ENCODE measurements at regions not wholly inside any gene's neighbourhood (a gene's known extent, or its start where the extent isn't known, plus 50 kb on each side); places are given as distances from the start of the nearest gene placed in this dataset.

DNA sequence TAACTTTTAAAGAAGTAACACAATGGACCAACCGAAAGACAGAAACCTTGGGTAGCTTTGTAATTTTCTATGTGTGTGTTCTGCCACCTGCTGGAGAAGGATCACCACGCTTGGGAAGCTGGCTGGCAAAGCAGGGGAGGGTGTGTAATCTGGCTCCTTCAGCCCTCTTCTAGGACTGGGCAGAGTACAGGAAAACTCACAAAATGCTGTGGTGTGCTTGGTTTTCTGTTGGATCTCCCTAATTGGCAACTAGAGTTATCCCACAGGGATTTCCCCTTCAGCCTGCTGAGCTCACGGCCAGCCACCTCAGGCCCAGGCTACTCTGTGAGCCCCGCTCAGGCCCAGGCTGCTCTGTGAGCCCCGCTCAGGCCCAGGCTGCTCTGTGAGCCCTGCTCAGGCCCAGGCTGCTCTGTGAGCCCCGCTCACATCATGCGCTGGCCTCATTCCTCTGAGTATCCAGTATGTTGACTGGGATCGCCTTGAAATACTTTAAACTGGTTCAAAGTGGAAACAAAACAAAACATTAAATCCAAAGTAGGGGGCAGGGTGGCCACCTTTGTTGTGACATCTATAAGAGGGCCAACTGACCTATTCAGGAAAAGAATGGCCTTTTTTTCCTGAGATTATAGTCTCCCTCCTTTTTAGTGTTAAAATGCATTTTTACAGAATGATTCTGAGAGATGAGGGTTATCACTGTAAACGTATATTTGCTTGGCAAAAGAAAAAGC lies 52.0 kb upstream of the RNU6-8 start:
- peak; percentile 70 for DNase-seq

DNA sequence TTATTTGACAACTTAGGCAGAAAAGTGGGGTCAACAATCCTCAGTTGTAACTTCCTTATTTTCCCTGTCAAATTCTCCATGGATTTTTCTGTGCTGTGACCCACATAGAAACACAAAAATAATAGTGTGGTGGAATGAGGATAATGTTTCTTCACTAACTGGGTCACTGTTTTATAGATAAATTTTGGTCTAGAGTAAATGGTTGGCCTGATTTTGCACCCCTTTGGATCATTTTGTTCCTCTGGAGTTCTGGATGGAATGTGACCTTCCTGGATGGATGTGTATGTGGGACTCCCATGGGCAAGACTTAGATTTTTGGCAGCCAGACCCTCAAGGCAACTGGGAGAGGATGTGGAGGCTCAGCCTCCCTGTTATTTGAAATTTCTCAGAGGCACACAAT lies 52.7 kb upstream of the RNU6-8 start:
- no peak for DNase-seq

DNA sequence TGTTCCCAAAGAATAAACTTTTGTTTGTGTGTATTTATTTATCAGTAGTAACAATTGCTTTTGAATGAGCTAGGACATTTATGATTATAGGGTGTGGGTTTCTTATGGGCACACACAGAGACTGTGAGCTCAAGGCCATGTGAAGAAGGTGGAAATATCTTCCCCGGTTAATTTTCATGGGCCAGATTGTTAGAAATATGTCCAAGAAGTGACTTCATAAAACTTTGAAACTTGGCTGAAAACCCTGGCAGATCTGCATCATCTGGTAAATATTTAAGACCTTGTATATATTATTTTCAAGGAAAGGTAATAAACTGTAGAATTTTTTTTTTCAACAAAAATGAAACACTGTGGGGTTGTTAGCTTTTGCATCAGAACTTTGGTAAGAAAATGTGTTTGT lies 53.5 kb upstream of the RNU6-8 start:
- DNase-seq = no peak

DNA sequence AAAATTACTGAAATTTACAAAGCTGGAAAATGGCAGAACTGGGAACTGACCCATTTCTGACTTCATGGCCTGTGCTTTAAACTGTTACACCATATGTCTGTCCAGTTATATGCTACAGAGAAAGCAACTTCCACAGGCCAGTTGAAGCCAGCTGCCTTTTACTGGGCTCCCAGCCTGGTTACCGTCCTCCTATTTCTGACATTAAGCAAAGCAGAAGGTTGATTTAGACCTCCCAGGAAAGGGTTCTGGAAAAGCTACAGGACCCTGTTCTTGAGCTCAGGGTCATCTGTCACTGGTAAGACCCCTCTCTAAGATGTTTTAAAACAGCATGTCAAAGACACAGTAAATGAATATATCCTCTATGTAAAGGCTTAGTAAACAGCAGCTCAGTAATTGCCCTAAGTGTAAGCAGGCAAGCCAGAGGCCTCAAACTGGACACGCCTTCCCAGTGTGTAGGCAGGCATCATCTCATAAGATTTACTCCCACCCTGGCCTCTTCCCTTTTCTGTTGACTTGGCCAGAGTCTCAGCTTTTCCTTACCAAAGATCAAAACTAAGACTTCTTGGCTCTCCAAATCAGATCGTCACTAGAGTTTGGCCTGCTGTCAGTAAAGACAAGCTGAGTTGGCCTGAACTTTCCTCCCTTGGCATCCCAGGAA lies 55.4 kb upstream of the RNU6-8 start:
- DNase-seq = no peak

DNA sequence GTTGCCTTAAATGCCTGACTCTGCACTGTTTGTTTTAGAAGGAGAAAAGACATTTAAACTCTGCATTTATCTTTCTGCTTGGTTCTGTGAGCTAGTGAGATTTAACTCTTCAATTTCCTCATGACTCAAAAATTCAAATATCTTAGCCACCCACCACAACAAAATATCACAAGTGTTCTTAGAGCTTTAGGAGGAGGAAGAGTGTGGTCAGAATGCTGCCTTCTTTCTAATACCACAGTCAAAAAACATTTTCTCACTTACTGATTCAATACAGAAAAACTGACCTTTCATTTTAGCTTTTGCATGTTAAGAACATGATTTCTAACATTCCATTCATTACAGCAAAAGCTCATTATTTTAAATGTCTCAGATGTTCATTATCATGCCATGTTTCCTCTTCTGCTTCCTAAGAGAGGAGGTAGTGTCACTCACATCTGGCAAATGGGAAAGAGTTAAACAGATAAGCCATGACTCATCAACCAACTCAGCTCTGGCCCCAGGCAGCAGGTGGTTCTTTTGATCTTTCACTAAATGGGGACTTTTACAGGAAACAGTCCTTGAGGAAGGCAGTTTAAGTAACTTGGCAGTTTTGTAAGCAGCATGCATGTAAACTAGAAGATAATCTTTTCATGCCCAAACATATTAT lies 56.4 kb upstream of the RNU6-8 start:
- no peak for DNase-seq

DNA sequence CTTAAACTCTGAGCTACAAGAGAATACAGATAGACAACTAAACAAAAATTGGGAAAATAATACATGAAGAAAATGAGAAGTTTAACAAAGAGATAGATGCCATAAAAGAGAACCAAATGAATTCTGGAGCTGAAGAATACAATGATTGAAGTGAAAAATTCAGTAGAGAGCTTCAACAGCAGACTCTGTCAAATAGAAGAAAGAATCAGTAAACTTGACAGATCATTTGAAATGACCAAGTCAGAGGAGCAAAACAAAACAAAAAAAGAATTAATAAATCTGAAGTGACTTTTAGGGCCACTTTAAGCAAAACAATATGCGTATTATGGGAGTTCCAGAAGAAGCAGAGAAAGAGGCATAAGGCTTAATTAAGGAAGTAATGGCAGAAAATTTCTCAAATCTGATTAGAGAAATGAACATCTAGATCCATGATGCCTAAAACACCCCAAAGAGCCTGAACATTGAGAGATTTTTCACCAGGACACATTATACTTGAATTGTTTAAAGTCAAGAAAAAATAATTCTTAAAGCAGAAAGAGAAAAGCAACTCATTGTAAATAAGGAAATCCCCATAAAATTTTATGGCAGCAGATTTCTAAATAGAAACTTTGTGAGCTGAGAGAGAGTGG lies 61.0 kb upstream of the RNU6-8 start:
- no peak for DNase-seq

DNA sequence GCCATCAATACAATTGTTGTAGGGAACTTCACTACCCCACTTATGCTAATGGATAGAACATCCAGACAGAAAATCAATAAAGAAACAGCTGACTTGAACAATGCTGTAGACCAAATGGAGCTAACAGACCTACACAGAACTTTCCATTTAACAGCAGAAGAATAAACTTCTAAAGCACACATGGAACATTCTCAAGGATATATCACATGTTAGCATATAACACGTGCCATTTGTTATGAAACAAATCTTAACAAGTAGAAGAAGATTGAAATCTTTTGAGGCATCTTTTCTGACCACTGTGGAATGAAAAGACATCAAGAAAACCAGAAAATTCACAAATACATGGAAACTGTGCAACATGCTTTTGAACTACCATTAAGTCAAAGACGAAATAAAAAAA lies 62.5 kb upstream of the RNU6-8 start:
- DNase-seq = no peak

DNA sequence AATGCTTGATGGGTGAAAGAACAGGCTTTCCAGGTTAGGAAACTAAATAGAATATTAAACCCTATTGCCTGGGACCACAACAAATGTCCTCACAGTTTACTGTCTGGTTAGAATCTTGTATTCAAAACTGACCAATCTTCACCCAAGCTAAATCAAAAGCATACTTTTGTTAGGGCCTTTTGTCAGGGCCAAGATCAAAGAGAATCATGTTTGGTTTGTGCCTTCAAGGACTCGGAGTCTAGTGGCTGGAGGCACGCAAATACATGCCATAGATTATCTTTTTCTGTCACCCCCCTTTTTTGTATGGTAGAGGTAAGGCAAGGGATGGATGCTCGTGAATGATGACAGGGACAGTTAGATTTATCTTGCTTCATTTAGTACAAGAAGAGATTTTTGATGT lies 51.1 kb upstream of the AKAP6 start:
- DNase-seq = no peak

Measured in left kidney (tissue), 1 donor.